GM21528 (cell line): ENCODE measurements at regions not wholly inside any gene's neighbourhood (a gene's known extent, or its start where the extent isn't known, plus 50 kb on each side); places are given as distances from the start of the nearest gene placed in this dataset.

ENCODE experiments used
- ATAC-seq: cut with Tn5 transposase; IDR thresholded peaks from one replicate; pipeline ENCODE4 v1.9.1; 2021; ENCODE audit warnings: mild to moderate bottlenecking, moderate library complexity; ENCODE audit not compliant: unreplicated experiment, low FRiP score

DNA sequence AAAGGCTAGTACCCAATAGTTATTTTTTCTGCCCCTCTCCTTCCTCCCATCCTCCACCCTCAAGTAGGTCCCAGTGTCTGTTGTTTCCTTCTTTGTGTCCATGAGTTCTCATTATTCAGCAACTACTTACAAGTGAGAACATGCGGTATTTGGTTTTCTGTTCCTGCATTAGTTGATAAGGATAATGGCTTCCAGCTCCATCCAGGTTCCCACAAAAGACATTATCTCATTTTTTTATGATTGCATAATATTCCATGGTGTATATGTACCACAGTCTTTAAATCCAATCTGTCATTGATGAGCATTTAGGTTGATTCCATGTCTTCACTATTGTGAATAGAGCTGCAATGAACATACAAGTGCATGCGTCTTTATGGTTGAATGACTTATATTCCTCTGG lies 128.3 kb upstream of the ANKRD55 start:
- no peak for ATAC-seq

DNA sequence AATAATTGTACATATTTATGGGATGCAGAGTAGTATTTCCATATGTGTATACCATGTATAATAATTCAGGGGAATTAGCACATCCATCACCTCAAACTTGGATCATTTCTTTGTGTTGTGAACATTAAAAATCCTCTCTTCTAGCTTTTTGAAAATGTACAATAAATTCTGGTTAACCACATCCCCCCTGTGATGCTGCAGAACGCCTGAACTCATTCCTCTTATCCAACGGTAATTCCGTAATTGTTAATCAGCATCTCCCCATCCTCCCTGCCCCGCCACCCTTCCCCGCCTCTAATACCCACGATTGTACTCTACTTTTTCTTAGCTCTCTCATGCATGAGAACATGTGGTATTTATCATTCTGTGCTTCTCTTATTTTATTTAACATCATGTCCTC lies 127.7 kb upstream of the ANKRD55 start:
- ATAC-seq: no peak

- no peak for ATAC-seq
Measured at GRCh38 chr5:56359809-56360685, 126.9 kb upstream of the ANKRD55 start.

- no peak for ATAC-seq
Measured at GRCh38 chr5:56358703-56359681, 125.9 kb upstream of the ANKRD55 start.

GRCh38 chr5:56358046-56358445 lies 124.9 kb upstream of the ANKRD55 start:
- no peak for ATAC-seq

DNA sequence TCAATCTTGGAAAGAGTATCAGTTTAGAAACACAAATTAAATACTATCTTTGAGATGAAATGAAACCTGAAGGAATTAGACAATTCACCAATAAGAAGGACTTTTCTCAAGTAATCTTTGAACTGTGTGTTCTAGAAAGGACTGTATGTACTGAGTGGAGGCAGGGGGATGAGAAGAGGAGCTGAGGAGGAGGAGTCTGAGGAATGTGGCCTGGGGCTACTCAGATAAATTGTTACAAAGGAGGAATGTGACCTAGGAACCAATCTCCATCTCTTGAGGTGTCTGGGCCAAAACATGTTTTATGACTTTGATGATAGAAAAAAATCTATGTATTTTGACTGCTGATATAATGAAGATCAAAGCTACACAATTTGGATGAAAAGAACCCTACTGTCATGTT lies 124.3 kb upstream of the ANKRD55 start:
- no peak for ATAC-seq

- no peak for ATAC-seq
Measured at GRCh38 chr5:56356836-56357160, 123.7 kb upstream of the ANKRD55 start.

DNA sequence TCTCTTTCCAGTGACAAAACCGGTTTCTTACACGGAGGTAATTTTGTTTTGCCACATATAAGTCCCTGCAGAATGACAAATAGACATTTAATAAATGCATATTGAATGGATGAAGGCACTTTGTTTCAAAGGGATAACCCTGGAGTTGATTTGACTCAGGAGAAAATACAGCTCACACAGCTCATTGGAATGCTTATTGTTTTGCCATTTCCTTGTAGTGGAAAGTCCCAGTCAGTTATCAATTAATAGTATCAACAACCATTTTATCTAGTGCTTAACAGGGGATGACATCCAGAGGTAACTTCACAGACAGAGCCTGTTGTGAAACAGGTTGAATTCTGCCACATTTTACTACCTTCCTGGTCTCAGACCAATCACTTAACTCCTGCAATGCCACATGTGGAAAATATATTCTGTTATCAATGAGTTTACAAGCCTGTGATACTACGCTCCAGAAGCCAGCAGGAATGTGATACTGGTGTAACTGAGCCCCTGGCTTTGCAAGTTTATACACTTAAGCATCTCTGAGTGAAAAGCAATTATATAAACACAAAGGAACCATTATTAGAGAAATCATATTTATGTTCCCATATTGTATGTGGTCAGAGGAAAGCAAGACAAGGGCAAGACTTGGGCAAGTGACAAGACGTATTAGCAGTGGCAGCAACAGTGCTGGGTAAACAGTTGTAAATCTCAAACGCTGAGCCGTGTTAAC lies 123.1 kb upstream of the ANKRD55 start:
- no peak for ATAC-seq

- ATAC-seq: no peak
Measured at GRCh38 chr5:56354836-56355235, 121.7 kb upstream of the ANKRD55 start.

GRCh38 chr5:56352808-56353590 lies 119.9 kb upstream of the ANKRD55 start:
- no peak for ATAC-seq

DNA sequence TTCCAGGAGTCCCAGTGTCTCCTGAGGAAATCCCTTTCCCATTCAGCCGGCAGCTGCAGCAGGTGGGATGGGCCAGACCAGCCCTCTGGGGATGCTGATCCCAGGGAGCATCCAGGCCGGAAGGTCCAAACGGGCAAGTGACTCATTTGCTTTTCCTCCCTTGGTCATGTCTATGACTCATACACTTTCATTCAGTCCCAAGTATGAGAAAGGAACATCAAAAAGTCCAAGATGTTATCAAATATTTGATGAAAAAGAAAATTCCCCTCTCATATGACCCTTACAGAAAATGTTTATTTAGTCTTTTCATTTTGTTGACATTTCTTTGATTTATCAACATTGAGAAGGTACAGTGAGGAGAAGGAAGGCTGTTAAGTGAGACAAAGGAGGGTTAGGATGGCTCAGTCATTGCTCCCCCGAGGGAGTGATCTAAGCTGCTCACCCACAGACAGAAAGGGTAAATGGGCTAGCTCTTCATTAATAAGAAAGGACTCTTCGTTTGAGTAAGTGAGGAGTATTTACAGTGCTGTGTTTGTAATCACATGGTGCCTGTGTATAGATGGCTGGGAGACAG lies 117.6 kb upstream of the ANKRD55 start:
- no peak for ATAC-seq

- no peak for ATAC-seq
Measured at GRCh38 chr5:56350011-56350596, 117.0 kb upstream of the ANKRD55 start.

GRCh38 chr5:56349461-56349860 lies 116.3 kb upstream of the ANKRD55 start:
- ATAC-seq: no peak

- no peak for ATAC-seq
Measured at GRCh38 chr5:56346741-56347535, 113.8 kb upstream of the ANKRD55 start.

GRCh38 chr5:56346044-56346710 lies 113.0 kb upstream of the ANKRD55 start:
- no peak for ATAC-seq

DNA sequence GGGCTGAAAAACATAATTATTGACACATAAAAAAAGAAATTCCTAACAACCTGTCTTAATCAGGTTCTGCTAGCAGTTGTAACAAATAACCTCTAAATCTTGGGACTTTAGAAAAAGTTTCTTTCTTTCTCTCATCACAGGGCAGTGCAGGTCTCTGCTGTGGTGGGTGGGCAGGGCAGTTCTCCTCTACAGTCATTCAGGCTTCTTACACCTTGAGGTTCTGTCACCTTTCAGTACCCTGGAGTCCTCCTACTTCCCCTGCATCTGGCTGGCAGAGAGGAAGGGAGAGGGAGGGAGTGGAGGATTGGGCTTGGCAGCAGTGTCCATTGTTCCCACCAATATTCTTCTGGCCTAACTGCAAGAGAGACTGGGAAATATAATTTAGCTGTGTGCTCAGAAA lies 112.2 kb upstream of the ANKRD55 start:
- no peak for ATAC-seq

- no peak for ATAC-seq
Measured at GRCh38 chr5:56344594-56344993, 111.5 kb upstream of the ANKRD55 start.

GRCh38 chr5:56343988-56344387 lies 110.9 kb upstream of the ANKRD55 start:
- ATAC-seq: no peak
